Stimulated activated naive B cell treated with anti-CD40 and anti-IgM and Interleukin-4, amounts not matched to agents 10 μg/mL and 1 μg/mL and 100 μg/mL, for 72 hours (primary cell): ENCODE measurements at regions not wholly inside any gene's neighbourhood (a gene's known extent, or its start where the extent isn't known, plus 50 kb on each side); places are given as distances from the start of the nearest gene placed in this dataset.

Experiments
- ATAC-seq, 2 donors: fragments of 150-1000 bp; cut with Tn5 transposase; replicated peaks; 2 replicates each; pipeline ENCODE4 v1.10.0; 2021; ENCODE audit warnings: moderate library complexity in 1 of 2
- DNase-seq: peaks from one replicate; pipeline ENCODE4 v3.0.0; 2021
- H3K27ac Mint-ChIP-seq: one replicate; pipeline ENCODE4 v1.8.0; 2022; ENCODE audit warnings: mild to moderate bottlenecking, mixed read lengths
- H3K27me3 Mint-ChIP-seq, 2 donors: one replicate each; pipeline ENCODE4 v1.8.0; 2022; ENCODE audit warnings: mixed read lengths in 2 of 2
- H3K36me3 Mint-ChIP-seq, 2 donors: one replicate each; pipeline ENCODE4 v1.8.0; 2022; ENCODE audit warnings: mixed read lengths in 2 of 2, mild to moderate bottlenecking in 1 of 2
- H3K4me1 Mint-ChIP-seq, 2 donors: one replicate each; pipeline ENCODE4 v1.8.0; 2022; ENCODE audit warnings: mixed read lengths in 2 of 2, mild to moderate bottlenecking in 1 of 2
- H3K4me3 Mint-ChIP-seq, 2 donors: one replicate each; pipeline ENCODE4 v1.8.0; 2022; ENCODE audit warnings: mild to moderate bottlenecking in 2 of 2, mixed read lengths in 2 of 2, moderate library complexity in 1 of 2
- H3K9me3 Mint-ChIP-seq, 2 donors: one replicate each; pipeline ENCODE4 v1.8.0; 2022; ENCODE audit warnings: mixed read lengths in 2 of 2, mild to moderate bottlenecking in 1 of 2

- DNase-seq = no peak
- Mint-ChIP-seq H3K27me3 (peaks cover 11 to 12% of the 10 kb centered on the region in 2 donors), H3K4me1 (no peaks in the 10 kb centered on the region), H3K4me3 (no peak overlapping the region), H3K9me3 (peaks cover 0 to 2% of the 10 kb centered on the region in 2 donors), H3K27ac (no peak overlapping the region), H3K36me3 (no peaks in the 10 kb centered on the region)
- no peak for ATAC-seq
Measured at GRCh38 chr10:2851566-2851965, 215.8 kb upstream of the PFKP start.

GRCh38 chr10:2850202-2850601 is 217.1 kb upstream of the PFKP start:
- H3K4me1 Mint-ChIP-seq = no peaks in the 10 kb centered on the region
- peaks cover 0 to 2% of the 10 kb centered on the region in 2 donors for H3K9me3 Mint-ChIP-seq
- no peak for ATAC-seq
- H3K4me3 Mint-ChIP-seq = no peak overlapping the region
- H3K27me3 Mint-ChIP-seq = peaks cover 11 to 12% of the 10 kb centered on the region in 2 donors
- H3K36me3 Mint-ChIP-seq = no peaks in the 10 kb centered on the region
- H3K27ac Mint-ChIP-seq = no peak overlapping the region
- no peak for DNase-seq

- H3K27me3 Mint-ChIP-seq = peaks cover 10 to 13% of the 10 kb centered on the region in 2 donors
- H3K9me3 Mint-ChIP-seq = peaks cover 0 to 2% of the 10 kb centered on the region in 2 donors
- H3K4me3 Mint-ChIP-seq = no peak overlapping the region
- H3K27ac Mint-ChIP-seq = no peak overlapping the region
- H3K4me1 Mint-ChIP-seq = peaks cover 0 to 2% of the 10 kb centered on the region in 2 donors
- no peaks in the 10 kb centered on the region for H3K36me3 Mint-ChIP-seq
- ATAC-seq (no peak), DNase-seq (no peak)
Measured at GRCh38 chr10:2844925-2845324, 222.4 kb upstream of the PFKP start.

GRCh38 chr10:2839081-2839725 is 228.1 kb upstream of the PFKP start:
- Mint-ChIP-seq H3K9me3 (no peaks in the 10 kb centered on the region), H3K27ac (no peak overlapping the region), H3K4me1 (peaks cover 0 to 2% of the 10 kb centered on the region in 2 donors), H3K27me3 (peaks cover 32% of the 10 kb centered on the region in 2 donors), H3K36me3 (no peaks in the 10 kb centered on the region), H3K4me3 (no peak overlapping the region)
- DNase-seq = peak; percentile 8
- ATAC-seq = peak; percentile 45 to 67

GRCh38 chr10:2837674-2838073 is 229.7 kb upstream of the PFKP start:
- H3K36me3 Mint-ChIP-seq = no peaks in the 10 kb centered on the region
- DNase-seq (no peak), ATAC-seq (no peak)
- no peak overlapping the region for H3K4me3 Mint-ChIP-seq
- H3K27ac Mint-ChIP-seq = no peak overlapping the region
- H3K9me3 Mint-ChIP-seq = no peaks in the 10 kb centered on the region
- H3K27me3 Mint-ChIP-seq = peaks cover 29 to 34% of the 10 kb centered on the region in 2 donors
- peaks cover 0 to 2% of the 10 kb centered on the region in 2 donors for H3K4me1 Mint-ChIP-seq

- no peak overlapping the region for H3K4me3 Mint-ChIP-seq
- H3K4me1 Mint-ChIP-seq = no peaks in the 10 kb centered on the region
- no peaks in the 10 kb centered on the region for H3K36me3 Mint-ChIP-seq
- no peak for ATAC-seq
- H3K9me3 Mint-ChIP-seq = no peaks in the 10 kb centered on the region
- DNase-seq = no peak
- no peak overlapping the region for H3K27ac Mint-ChIP-seq
- H3K27me3 Mint-ChIP-seq = peaks cover 30 to 40% of the 10 kb centered on the region in 2 donors
Measured at GRCh38 chr10:2836921-2837662, 230.3 kb upstream of the PFKP start.

- Mint-ChIP-seq H3K27me3 (peaks cover 16 to 27% of the 10 kb centered on the region in 2 donors), H3K4me3 (no peak overlapping the region), H3K9me3 (no peaks in the 10 kb centered on the region), H3K27ac (no peak overlapping the region), H3K36me3 (no peaks in the 10 kb centered on the region), H3K4me1 (no peaks in the 10 kb centered on the region)
- ATAC-seq = no peak
- DNase-seq = no peak
Measured at GRCh38 chr10:2834214-2834613, 233.1 kb upstream of the PFKP start.

- Mint-ChIP-seq H3K36me3 (no peaks in the 10 kb centered on the region), H3K9me3 (no peaks in the 10 kb centered on the region), H3K4me3 (no peak overlapping the region), H3K27ac (no peak overlapping the region), H3K27me3 (peaks cover 17 to 19% of the 10 kb centered on the region in 2 donors), H3K4me1 (no peaks in the 10 kb centered on the region)
- no peak for DNase-seq
- ATAC-seq = no peak
Measured at GRCh38 chr10:2831509-2831908, 235.8 kb upstream of the PFKP start.

GRCh38 chr10:2828741-2829140 is 238.6 kb upstream of the PFKP start:
- Mint-ChIP-seq H3K27ac (no peak overlapping the region), H3K4me3 (no peak overlapping the region), H3K4me1 (no peaks in the 10 kb centered on the region), H3K27me3 (peaks cover 12 to 16% of the 10 kb centered on the region in 2 donors), H3K36me3 (no peaks in the 10 kb centered on the region), H3K9me3 (no peaks in the 10 kb centered on the region)
- DNase-seq (no peak), ATAC-seq (no peak)

GRCh38 chr10:2826675-2827074 is 240.7 kb upstream of the PFKP start:
- Mint-ChIP-seq H3K4me1 (no peaks in the 10 kb centered on the region), H3K27me3 (peaks cover 0 to 12% of the 10 kb centered on the region in 2 donors), H3K36me3 (no peaks in the 10 kb centered on the region), H3K9me3 (no peaks in the 10 kb centered on the region), H3K4me3 (no peak overlapping the region), H3K27ac (no peak overlapping the region)
- no peak for ATAC-seq
- no peak for DNase-seq

- Mint-ChIP-seq H3K27ac (no peak overlapping the region), H3K36me3 (no peaks in the 10 kb centered on the region), H3K9me3 (no peaks in the 10 kb centered on the region), H3K4me3 (no peak overlapping the region), H3K27me3 (peaks cover 0 to 12% of the 10 kb centered on the region in 2 donors), H3K4me1 (no peaks in the 10 kb centered on the region)
- no peak for ATAC-seq
- DNase-seq = no peak
Measured at GRCh38 chr10:2825841-2826240, 241.5 kb upstream of the PFKP start.

- ATAC-seq (no peak), DNase-seq (no peak)
- Mint-ChIP-seq H3K27ac (no peak overlapping the region), H3K27me3 (peaks cover 0 to 24% of the 10 kb centered on the region in 2 donors), H3K9me3 (no peaks in the 10 kb centered on the region), H3K4me1 (no peaks in the 10 kb centered on the region), H3K4me3 (no peak overlapping the region), H3K36me3 (no peaks in the 10 kb centered on the region)
Measured at GRCh38 chr10:2817940-2818636, 249.3 kb upstream of the PFKP start.

GRCh38 chr10:2813693-2814092 is 253.7 kb upstream of the PFKP start:
- H3K36me3 Mint-ChIP-seq = no peaks in the 10 kb centered on the region
- ATAC-seq (no peak), DNase-seq (no peak)
- no peak overlapping the region for H3K4me3 Mint-ChIP-seq
- peaks cover 0 to 14% of the 10 kb centered on the region in 2 donors for H3K27me3 Mint-ChIP-seq
- peaks cover 2 to 8% of the 10 kb centered on the region in 2 donors for H3K9me3 Mint-ChIP-seq
- no peak overlapping the region for H3K27ac Mint-ChIP-seq
- H3K4me1 Mint-ChIP-seq = no peaks in the 10 kb centered on the region

- peaks cover 2 to 8% of the 10 kb centered on the region in 2 donors for H3K9me3 Mint-ChIP-seq
- DNase-seq = no peak
- H3K27me3 Mint-ChIP-seq = peaks cover 0 to 14% of the 10 kb centered on the region in 2 donors
- H3K4me3 Mint-ChIP-seq = no peak overlapping the region
- H3K4me1 Mint-ChIP-seq = no peaks in the 10 kb centered on the region
- no peak overlapping the region for H3K27ac Mint-ChIP-seq
- no peaks in the 10 kb centered on the region for H3K36me3 Mint-ChIP-seq
- ATAC-seq = no peak
Measured at GRCh38 chr10:2813286-2813685, 254.1 kb upstream of the PFKP start.
